ENCODE measurements at regions not wholly inside any gene's neighbourhood (a gene's known extent, or its start where the extent isn't known, plus 50 kb on each side); places are given as distances from the start of the nearest gene placed in this dataset.

DNA sequence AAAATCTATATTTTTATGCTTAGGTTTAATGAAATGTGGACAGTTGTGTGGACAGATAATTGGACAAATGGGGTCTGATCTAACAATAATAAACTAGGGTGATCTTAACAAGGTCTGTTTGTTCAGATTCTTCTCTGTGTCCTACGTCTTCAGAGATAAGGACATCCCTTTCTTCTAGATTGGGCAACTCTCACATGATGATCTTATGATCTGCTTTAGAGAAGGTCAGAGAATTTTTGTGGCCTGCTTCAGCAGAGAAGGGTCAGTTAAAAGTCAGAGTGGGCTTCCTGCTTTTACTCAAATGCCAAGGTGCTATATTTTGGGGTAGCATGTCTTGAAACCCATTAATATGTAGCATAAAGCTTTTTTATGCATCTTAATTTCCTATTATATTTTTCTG is 63.8 kb upstream of the RGMB start:
- Histone ChIP-seq H2BK120ac (replicated peaks; ENCODE audit: low read depth, low read length) (no peak overlapping the region), H3K27ac (ENCODE audit: low read depth, low read length) (no peak overlapping the region), H4K20me1 (replicated peaks in 1 of 2; ENCODE audit: control insufficient read depth in 1 of 2, insufficient read depth in 2 of 2, low read length in 2 of 2) (no peaks in the 10 kb centered on the region), H4K8ac (ENCODE audit: extremely low read depth, insufficient read depth, low read length) (no peak overlapping the region), H2BK20ac (ENCODE audit: low read length) (no peak overlapping the region), H2BK5ac (ENCODE audit: low read depth, low read length) (no peak overlapping the region), H2AK5ac (ENCODE audit: low read depth, low read length) (no peak overlapping the region), H3K14ac (ENCODE audit: insufficient read length) (no peak overlapping the region), H3K4me2 (ENCODE audit: insufficient read depth in 1 of 2, low read depth in 2 of 2, low read length in 2 of 2) (no peak overlapping the region), H3K36me3 (ENCODE audit: control insufficient read depth in 2 of 4, insufficient read depth in 4 of 4, low read length in 3 of 4) (no peaks in the 10 kb centered on the region), H2BK12ac (ENCODE audit: low read depth, low read length) (no peak overlapping the region), H2BK15ac (ENCODE audit: low read length) (no peak overlapping the region), H3K9ac (replicated peaks in 1 of 4; ENCODE audit: extremely low read depth in 1 of 4, low read depth in 3 of 4, low read length in 3 of 4) (no peak overlapping the region), H4K5ac (ENCODE audit: insufficient read length, low read depth, low read length) (no peak overlapping the region), H3K23me2 (ENCODE audit: low read depth, low read length) (no peaks in the 10 kb centered on the region), H4K91ac (replicated peaks; ENCODE audit: insufficient read length, low read length) (no peak overlapping the region), H3K23ac (ENCODE audit: insufficient read length) (no peak overlapping the region), H2AFZ (ENCODE audit: low read length) (no peak overlapping the region), H3K27me3 (replicated peaks in 1 of 4; ENCODE audit: control insufficient read depth in 3 of 4, extremely low read depth in 1 of 4, insufficient read depth in 3 of 4, low read length in 3 of 4) (no peaks in the 10 kb centered on the region), H3K4ac (replicated peaks; ENCODE audit: insufficient read length, low read depth, low read length) (no peak overlapping the region), H3K4me1 (replicated peaks in 1 of 4; ENCODE audit: control insufficient read depth in 3 of 4, insufficient read depth in 4 of 4, low read length in 3 of 4) (no peaks in the 10 kb centered on the region), H3K4me3 (ENCODE audit: extremely low read depth in 1 of 4, insufficient read depth in 2 of 4, low read depth in 3 of 4, low read length in 4 of 4) (no peak overlapping the region), H3K79me2 (ENCODE audit: control insufficient read depth in 1 of 2, insufficient read depth in 2 of 2, low read length in 2 of 2) (no peaks in the 10 kb centered on the region), H3K56ac (replicated peaks; ENCODE audit: insufficient read length, low read depth, low read length) (no peak overlapping the region), H3K9me3 (ENCODE audit: insufficient read depth in 2 of 2, low read depth in 1 of 2, low read length in 1 of 2) (no peaks in the 10 kb centered on the region), H3K18ac (ENCODE audit: extremely low read depth, low read length) (no peak overlapping the region), H3K79me1 (ENCODE audit: low read depth, low read length) (no peaks in the 10 kb centered on the region)
- TF ChIP-seq BRCA1 (IDR thresholded peaks at IDR 0.05; ENCODE audit: low read depth, low read length) (no peak), ASH2L (IDR thresholded peaks at IDR 0.05; ENCODE audit: low read length) (no peak), GTF2F1 (IDR thresholded peaks at IDR 0.05; ENCODE audit: borderline replicate concordance, low read depth, low read length) (no peak), ATF2 (IDR thresholded peaks at IDR 0.05; ENCODE audit: low read length) (no peak)
- ChIA-PET CTCF (ENCODE audit: partially characterized antibody) (interaction anchor here (1.1 kb wide), 1 partner anchor 9 kb away, joined by 3 read pairs; no protein-coding TSS in a partner anchor), POLR2A (ENCODE audit: partially characterized antibody) (no interaction called here)
- WGBS, 2 experiments (ENCODE audit: extremely low coverage in 1 of 2, insufficient coverage in 1 of 2, insufficient read length in 1 of 2, insufficient replicate concordance in 2 of 2, low coverage in 1 of 2, low lambda C conversion rate in 2 of 2, missing lambda C conversion rate in 1 of 2): 94% methylated on average over 1 of the region's 1 CpG; no CpG with 5 or more reads in 1 of the 2 experiments
- DNase-seq (ENCODE audit: low read depth in 1 of 2, low spot score in 2 of 2) (no peak), FAIRE-seq (no peak)

All from H1 (cell line).